Fibroblast of gingiva (primary cell): ENCODE measurements at regions not wholly inside any gene's neighbourhood (a gene's known extent, or its start where the extent isn't known, plus 50 kb on each side); places are given as distances from the start of the nearest gene placed in this dataset.
"Not testable (repeated sequence)": the region's sequence is repeated elsewhere in the genome, so short reads cannot be mapped to it uniquely, and the experiment has no call there.

Source experiments
- DNase-seq: peaks from one replicate; pipeline ENCODE4 v3.0.0-alpha.2; 2011; ENCODE audit warnings: low read depth

- no peak for DNase-seq
Measured at GRCh38 chr11:11220786-11221185, 132.3 kb downstream of the CSNK2A3 start.

- no peak for DNase-seq
Measured at GRCh38 chr11:11218629-11218986, 134.4 kb downstream of the CSNK2A3 start.

GRCh38 chr11:11217929-11218628 is 135.0 kb downstream of the CSNK2A3 start:
- no peak for DNase-seq

- no peak for DNase-seq
Measured at GRCh38 chr11:11217289-11217928, 135.6 kb downstream of the CSNK2A3 start.

GRCh38 chr11:11215944-11216343 is 137.1 kb downstream of the CSNK2A3 start:
- no peak for DNase-seq

GRCh38 chr11:11215058-11215815 is 137.8 kb downstream of the CSNK2A3 start:
- no peak for DNase-seq

GRCh38 chr11:11213117-11213516 is 139.9 kb downstream of the CSNK2A3 start:
- no peak for DNase-seq

GRCh38 chr11:11211888-11212287 is 141.2 kb downstream of the CSNK2A3 start:
- DNase-seq = no peak

- DNase-seq = no peak
Measured at GRCh38 chr11:11211186-11211585, 141.9 kb downstream of the CSNK2A3 start.

GRCh38 chr11:11210446-11210845 is 142.6 kb downstream of the CSNK2A3 start:
- no peak for DNase-seq

GRCh38 chr11:11209967-11210366 is 143.1 kb downstream of the CSNK2A3 start:
- no peak for DNase-seq

GRCh38 chr11:11208994-11209393 is 144.1 kb downstream of the CSNK2A3 start:
- DNase-seq = no peak

GRCh38 chr11:11207428-11207827 is 145.6 kb downstream of the CSNK2A3 start:
- no peak for DNase-seq

- DNase-seq = no peak
Measured at GRCh38 chr11:11206484-11206883, 146.6 kb downstream of the CSNK2A3 start.

GRCh38 chr11:11202885-11203284 is 150.2 kb downstream of the CSNK2A3 start:
- DNase-seq = no peak

GRCh38 chr11:11201302-11201701 is 151.7 kb downstream of the CSNK2A3 start:
- DNase-seq = not testable (repeated sequence)

- no peak for DNase-seq
Measured at GRCh38 chr11:11192541-11192940, 160.5 kb downstream of the CSNK2A3 start.

GRCh38 chr11:11189506-11189905 is 163.5 kb downstream of the CSNK2A3 start:
- no peak for DNase-seq

- no peak for DNase-seq
Measured at GRCh38 chr11:11186249-11186648, 166.8 kb downstream of the CSNK2A3 start.

- no peak for DNase-seq
Measured at GRCh38 chr11:11182261-11182660, 170.8 kb downstream of the CSNK2A3 start.

GRCh38 chr11:11178671-11179638 is 174.1 kb downstream of the CSNK2A3 start:
- DNase-seq = peak; percentile 65
